Activated CD4-positive, alpha-beta T cell treated with anti-CD3 and anti-CD28 coated beads, Interleukin-2, amount 50 U/mL, for 16 hours (primary cell): ENCODE measurements at regions not wholly inside any gene's neighbourhood (a gene's known extent, or its start where the extent isn't known, plus 50 kb on each side); places are given as distances from the start of the nearest gene placed in this dataset.
A peak's percentile ranks its signal among the peaks of the same experiment; 100 is the strongest.

Experiments
- DNase-seq: peaks from one replicate; pipeline ENCODE4 v3.0.0-alpha.2; 2020

DNA sequence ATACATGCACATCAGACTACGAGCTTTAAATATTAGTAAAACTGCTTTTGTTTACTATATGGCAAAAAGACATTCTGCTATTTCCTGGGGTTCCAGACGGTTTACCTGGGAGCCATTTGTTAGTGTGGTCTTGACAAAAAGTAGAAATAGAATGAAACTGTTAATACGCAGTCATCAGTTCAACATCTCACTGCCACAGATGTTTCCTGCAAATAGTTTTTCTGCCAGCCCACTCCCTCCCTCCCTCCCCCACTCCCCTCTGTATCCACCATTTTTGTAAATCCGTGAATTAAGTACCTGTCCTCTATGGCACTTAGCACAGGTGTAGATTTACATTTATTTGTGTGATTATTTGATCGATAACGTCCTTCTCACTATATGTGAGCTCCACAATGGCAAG, 74.6 kb upstream of the TPK1 start:
- no peak for DNase-seq

DNA sequence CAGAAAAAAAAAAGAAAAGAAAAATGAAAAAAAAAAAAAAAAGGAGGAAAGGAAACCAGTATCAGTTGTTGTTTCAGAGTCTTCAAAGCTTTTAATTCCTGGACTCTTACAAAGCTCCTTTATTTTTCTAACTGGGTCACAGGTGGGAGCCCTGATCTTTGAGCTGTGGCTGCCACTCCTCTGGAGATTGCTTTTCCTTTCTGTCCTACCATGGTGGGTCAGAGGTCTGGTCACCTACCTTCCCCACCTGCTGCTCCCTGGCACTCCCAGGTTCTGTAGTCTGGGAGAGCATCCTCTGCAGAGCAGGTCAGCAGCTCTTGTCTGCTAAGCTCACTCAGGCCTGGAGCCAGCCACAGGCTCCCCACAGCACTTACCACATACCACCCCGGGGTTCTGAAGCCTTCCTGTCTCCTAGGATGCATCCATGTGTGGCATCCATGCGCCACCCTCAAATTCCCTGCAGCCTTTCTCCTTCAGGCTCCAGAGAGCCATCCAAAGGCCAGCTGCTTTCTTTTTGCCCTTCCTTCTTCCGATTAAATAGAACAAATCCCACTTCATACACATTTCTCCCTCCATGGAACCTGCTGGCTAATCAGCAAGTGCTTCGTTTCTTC, 73.2 kb upstream of the TPK1 start:
- no peak for DNase-seq

DNA sequence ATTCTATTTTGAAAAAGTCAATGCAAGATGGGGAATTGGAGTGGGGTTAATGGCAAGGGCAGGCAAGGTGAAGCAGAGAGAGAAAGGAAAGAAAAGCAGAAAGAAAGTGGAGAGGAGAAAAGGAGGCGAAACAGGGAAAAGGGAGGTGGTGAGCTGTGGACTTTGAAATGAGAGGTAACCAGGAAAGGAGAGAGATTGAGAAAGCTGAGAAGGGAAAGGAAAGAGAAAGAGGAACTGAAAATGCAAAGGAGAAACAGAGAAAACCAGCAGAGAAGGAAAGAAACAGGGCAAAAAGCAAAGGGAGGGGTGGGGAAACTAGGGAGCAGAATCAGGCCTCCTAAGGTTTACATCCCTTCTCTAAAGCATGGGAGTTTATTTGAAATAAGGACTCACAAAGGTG, 72.5 kb upstream of the TPK1 start:
- no peak for DNase-seq

DNA sequence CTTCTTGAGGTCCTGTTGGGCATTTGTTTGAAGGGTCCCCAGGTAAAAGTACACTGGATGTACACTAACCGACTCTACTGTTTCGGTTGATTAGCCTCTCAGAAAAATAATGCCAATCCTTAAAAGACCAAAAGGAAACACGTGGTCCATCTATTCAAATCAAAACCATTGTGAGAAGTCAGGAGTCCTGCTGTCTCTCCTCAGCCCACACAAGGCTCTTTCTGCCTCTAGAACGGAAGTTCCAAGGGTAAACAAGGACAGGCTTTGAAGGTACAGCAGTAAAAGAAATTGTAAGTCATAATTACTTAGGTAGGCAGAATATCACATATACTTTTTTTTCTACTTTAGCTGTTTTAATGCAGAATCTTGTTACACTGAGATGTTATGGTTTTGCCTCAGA, 71.7 kb upstream of the TPK1 start:
- DNase-seq: peak; percentile 13

DNA sequence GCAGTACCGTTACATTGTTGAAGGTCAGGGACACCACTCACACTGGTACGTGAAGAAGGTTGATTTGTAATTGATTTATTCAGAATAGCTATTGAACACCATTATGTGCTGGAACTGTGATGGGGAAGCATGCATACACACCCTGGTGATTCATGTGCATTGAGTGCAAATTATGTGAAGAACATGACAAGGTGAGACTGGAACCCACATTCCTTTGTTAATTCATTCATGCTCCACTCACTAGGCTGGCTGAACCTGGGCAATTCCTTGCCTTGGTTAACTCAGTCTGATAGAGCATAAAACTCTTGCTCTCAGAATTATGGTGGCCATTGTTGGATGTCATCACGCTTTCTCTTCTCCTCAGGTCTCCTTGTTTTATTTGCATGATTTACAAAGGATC, 67.3 kb upstream of the TPK1 start:
- no peak for DNase-seq

DNA sequence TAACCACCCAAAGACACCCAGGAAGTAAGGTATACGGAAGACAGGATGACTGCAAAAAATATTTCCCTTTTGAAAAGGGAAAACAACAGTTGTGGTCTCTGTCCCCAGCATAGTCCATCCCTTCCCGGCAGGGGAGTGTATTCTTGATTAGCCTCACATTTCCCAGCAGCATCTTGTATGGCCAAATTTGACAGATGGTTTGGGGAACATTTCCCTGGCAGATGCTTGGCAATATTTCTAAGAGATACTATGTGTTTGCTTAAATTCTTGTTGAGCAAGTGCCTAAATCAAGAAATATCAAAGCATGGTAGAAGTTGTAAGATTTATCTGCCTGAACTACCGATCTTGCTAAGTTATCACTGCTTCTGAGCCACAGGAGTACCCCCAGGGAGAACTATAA, 56.9 kb upstream of the TPK1 start:
- DNase-seq: no peak
